MM.1S (cell line): ENCODE measurements at regions not wholly inside any gene's neighbourhood (a gene's known extent, or its start where the extent isn't known, plus 50 kb on each side); places are given as distances from the start of the nearest gene placed in this dataset.

ENCODE experiments used
- CTCF ChIP-seq: fragments of 300-600 bp; sonication (generic); IDR thresholded peaks from 2 replicates; pipeline ENCODE4 v1.5.1; 2016; ENCODE audit warnings: antibody characterized with exemption, low read length, mixed read lengths
- EZH2 ChIP-seq: fragments of 300-600 bp; sonication (generic); optimal IDR thresholded peaks from 2 replicates; pipeline ENCODE3; 2017; ENCODE audit warnings: low read depth, mild to moderate bottlenecking, antibody characterized with exemption, low read length, mixed read lengths
- EZH2phosphoT487 ChIP-seq: fragments of 300-600 bp; sonication (generic); IDR thresholded peaks from 2 replicates; pipeline ENCODE4 v1.6.1; 2018; ENCODE audit warnings: antibody characterized with exemption, low read length

- TF ChIP-seq CTCF (no peak), EZH2 (no peak), EZH2phosphoT487 (no peak)
Measured at GRCh38 chr9:22237497-22238363, 208.9 kb upstream of the DMRTA1 start.
